GM12872 (cell line): ENCODE measurements at regions not wholly inside any gene's neighbourhood (a gene's known extent, or its start where the extent isn't known, plus 50 kb on each side); places are given as distances from the start of the nearest gene placed in this dataset.

Source experiments
- CTCF ChIP-seq: IDR thresholded peaks from 3 replicates; pipeline ENCODE4 v1.5.1; 2011; ENCODE audit warnings: low read depth, mild to moderate bottlenecking, low read length, moderate library complexity; ENCODE audit not compliant: insufficient read depth

GRCh38 chr11:70020336-70021214 lies 57.5 kb upstream of the ANO1 start:
- no peak for TF ChIP-seq CTCF

- no peak for TF ChIP-seq CTCF
Measured at GRCh38 chr11:70021586-70021985, 56.5 kb upstream of the ANO1 start.

- no peak for TF ChIP-seq CTCF
Measured at GRCh38 chr11:70024036-70024772, 53.9 kb upstream of the ANO1 start.

GRCh38 chr11:70024773-70025045 lies 53.4 kb upstream of the ANO1 start:
- no peak for TF ChIP-seq CTCF

- TF ChIP-seq CTCF: no peak
Measured at GRCh38 chr11:70025308-70025707, 52.8 kb upstream of the ANO1 start.

- no peak for TF ChIP-seq CTCF
Measured at GRCh38 chr11:70026012-70026411, 52.1 kb upstream of the ANO1 start.

- TF ChIP-seq CTCF: no peak
Measured at GRCh38 chr11:70026726-70027125, 51.4 kb upstream of the ANO1 start.
